NB4 (cell line): ENCODE measurements at regions not wholly inside any gene's neighbourhood (a gene's known extent, or its start where the extent isn't known, plus 50 kb on each side); places are given as distances from the start of the nearest gene placed in this dataset.

Source experiments
- POLR2A ChIP-seq: IDR thresholded peaks from 2 replicates; pipeline ENCODE4 v1.6.1; 2011; ENCODE audit warnings: mild to moderate bottlenecking; ENCODE audit not compliant: insufficient read length; ENCODE audit errors: extremely low read depth
- TF ChIP-seq, protein P1 (sequence below): IDR thresholded peaks from one replicate; pipeline ENCODE4 v1.5.1; 2012; ENCODE audit warnings: low read depth, low read length

DNA sequence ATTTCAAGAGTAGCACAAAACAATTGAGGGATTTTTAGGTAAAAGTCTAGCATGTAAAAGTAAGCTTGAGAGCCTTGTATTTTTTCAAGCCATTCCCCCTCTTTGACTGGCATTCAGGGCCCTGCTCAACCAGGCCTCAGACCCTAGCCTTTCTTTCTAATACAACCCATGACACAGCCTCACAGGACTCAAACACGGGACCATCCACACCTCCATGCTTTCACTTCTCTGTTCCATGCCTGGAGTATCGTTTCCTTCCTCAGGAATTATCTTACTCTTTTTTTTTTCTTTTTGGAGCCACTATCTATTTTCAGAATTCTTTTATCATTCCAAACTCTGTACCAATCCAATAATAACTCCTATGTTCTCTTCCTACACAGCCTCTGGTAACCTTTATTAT, 560.2 kb upstream of the CLINT1 start:
- TF ChIP-seq, protein P1, sequence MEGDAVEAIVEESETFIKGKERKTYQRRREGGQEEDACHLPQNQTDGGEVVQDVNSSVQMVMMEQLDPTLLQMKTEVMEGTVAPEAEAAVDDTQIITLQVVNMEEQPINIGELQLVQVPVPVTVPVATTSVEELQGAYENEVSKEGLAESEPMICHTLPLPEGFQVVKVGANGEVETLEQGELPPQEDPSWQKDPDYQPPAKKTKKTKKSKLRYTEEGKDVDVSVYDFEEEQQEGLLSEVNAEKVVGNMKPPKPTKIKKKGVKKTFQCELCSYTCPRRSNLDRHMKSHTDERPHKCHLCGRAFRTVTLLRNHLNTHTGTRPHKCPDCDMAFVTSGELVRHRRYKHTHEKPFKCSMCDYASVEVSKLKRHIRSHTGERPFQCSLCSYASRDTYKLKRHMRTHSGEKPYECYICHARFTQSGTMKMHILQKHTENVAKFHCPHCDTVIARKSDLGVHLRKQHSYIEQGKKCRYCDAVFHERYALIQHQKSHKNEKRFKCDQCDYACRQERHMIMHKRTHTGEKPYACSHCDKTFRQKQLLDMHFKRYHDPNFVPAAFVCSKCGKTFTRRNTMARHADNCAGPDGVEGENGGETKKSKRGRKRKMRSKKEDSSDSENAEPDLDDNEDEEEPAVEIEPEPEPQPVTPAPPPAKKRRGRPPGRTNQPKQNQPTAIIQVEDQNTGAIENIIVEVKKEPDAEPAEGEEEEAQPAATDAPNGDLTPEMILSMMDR, result no peak
- no peak for TF ChIP-seq POLR2A
